AG04450 (cell line): ENCODE measurements at regions not wholly inside any gene's neighbourhood (a gene's known extent, or its start where the extent isn't known, plus 50 kb on each side); places are given as distances from the start of the nearest gene placed in this dataset.

ENCODE experiments used
- CTCF ChIA-PET: fragments of 300-600, 350-600 bp; formaldehyde crosslinking; extraction: SDS; loops from one replicate; lab custom pipeline; 2022; ENCODE audit warnings: antibody characterized with exemption, inconsistent platforms; lab: Charles Lee
- POLR2A ChIA-PET: fragments of 350-600 bp; formaldehyde crosslinking; extraction: SDS; loops from one replicate; lab custom pipeline; 2021; ENCODE audit warnings: antibody characterized with exemption, inconsistent platforms; lab: Yijun Ruan, JAX
- DNase-seq: peaks from one replicate; pipeline ENCODE4 v3.0.0-alpha.2; 2011; ENCODE audit warnings: low read depth, low spot score
- H3K27ac ChIP-seq: one replicate; pipeline ENCODE4 v1.5.1; 2012; ENCODE audit warnings: low read depth, low read length, control low read depth
- H3K27me3 ChIP-seq: one replicate; pipeline ENCODE4 v1.6.0; 2012; ENCODE audit warnings: low read length; ENCODE audit not compliant: control insufficient read depth, insufficient read depth
- H3K4me3 ChIP-seq: 2 replicates; pipeline ENCODE4 v1.5.1; 2011; ENCODE audit warnings: mild to moderate bottlenecking, low read depth, low read length, control low read depth
- H3K9me3 ChIP-seq: 2 replicates; pipeline ENCODE4 v1.5.1; 2012; ENCODE audit warnings: low read length; ENCODE audit not compliant: control insufficient read depth, insufficient read depth
- CTCF ChIP-seq: IDR thresholded peaks from 2 replicates; pipeline ENCODE4 v1.5.1; 2011; ENCODE audit warnings: low read depth, low read length, control low read depth, inconsistent platforms

GRCh38 chr4:123941306-123941705 lies 544.7 kb downstream of the SPRY1 start:
- POLR2A ChIA-PET, result no interaction called here
- no peak overlapping the region for H3K27ac ChIP-seq
- H3K4me3 ChIP-seq, result no peak overlapping the region
- H3K27me3 ChIP-seq, result no peaks in the 10 kb centered on the region
- CTCF ChIA-PET, result no interaction called here
- DNase-seq, result no peak
- no peaks in the 10 kb centered on the region for H3K9me3 ChIP-seq
- TF ChIP-seq CTCF, result no peak

- CTCF ChIA-PET, result no interaction called here
- Histone ChIP-seq H3K27me3 (no peaks in the 10 kb centered on the region), H3K9me3 (no peaks in the 10 kb centered on the region), H3K4me3 (no peak overlapping the region), H3K27ac (no peak overlapping the region)
- DNase-seq, result no peak
- POLR2A ChIA-PET, result no interaction called here
- no peak for TF ChIP-seq CTCF
These were observed 547.4 kb downstream of the SPRY1 start for GRCh38 chr4:123943976-123944375.

GRCh38 chr4:123945301-123945700 lies 548.7 kb downstream of the SPRY1 start:
- DNase-seq, result no peak
- POLR2A ChIA-PET, result no interaction called here
- Histone ChIP-seq H3K4me3 (no peak overlapping the region), H3K27ac (no peak overlapping the region), H3K9me3 (no peaks in the 10 kb centered on the region), H3K27me3 (no peaks in the 10 kb centered on the region)
- CTCF ChIA-PET, result no interaction called here
- TF ChIP-seq CTCF, result no peak

GRCh38 chr4:123950530-123950929 lies 553.9 kb downstream of the SPRY1 start:
- no peak for DNase-seq
- no peaks in the 10 kb centered on the region for H3K27me3 ChIP-seq
- no peak overlapping the region for H3K27ac ChIP-seq
- no peak overlapping the region for H3K4me3 ChIP-seq
- ChIA-PET CTCF (no interaction called here), POLR2A (no interaction called here)
- no peak for TF ChIP-seq CTCF
- H3K9me3 ChIP-seq, result no peaks in the 10 kb centered on the region

GRCh38 chr4:123952530-123953274 lies 556.1 kb downstream of the SPRY1 start:
- Histone ChIP-seq H3K27me3 (no peaks in the 10 kb centered on the region), H3K27ac (no peak overlapping the region), H3K4me3 (no peak overlapping the region), H3K9me3 (no peaks in the 10 kb centered on the region)
- no peak for TF ChIP-seq CTCF
- ChIA-PET CTCF (no interaction called here), POLR2A (no interaction called here)
- no peak for DNase-seq
